Prostate gland (tissue), 2 donors: ENCODE measurements at regions not wholly inside any gene's neighbourhood (a gene's known extent, or its start where the extent isn't known, plus 50 kb on each side); places are given as distances from the start of the nearest gene placed in this dataset.

Experiments used
- DNase-seq: peaks from one replicate; pipeline ENCODE4 v3.0.0-alpha.2; 2019; ENCODE audit warnings: low spot score
- H3K27ac ChIP-seq, 2 donors: fragments of 200-600 bp; sonication (generic); 2 replicates each; pipeline ENCODE4 v1.5.1; 2017 to 2019
- H3K27me3 ChIP-seq: fragments of 200-600 bp; sonication (generic); replicated peaks from 2 replicates; pipeline ENCODE4 v1.5.1; 2019; ENCODE audit not compliant: insufficient read depth
- H3K36me3 ChIP-seq, 2 donors: fragments of 200-600 bp; sonication (generic); 1 replicate in 1 of 2; 2 replicates in 1 of 2; pipeline versions ENCODE4 v1.5.1 to v1.8.1; 2017 to 2019
- H3K4me1 ChIP-seq: fragments of 200-600 bp; sonication (generic); replicated peaks from 2 replicates; pipeline ENCODE4 v1.5.1; 2019
- H3K4me3 ChIP-seq, 2 donors: fragments of 200-600 bp; sonication (generic); 2 replicates each; pipeline ENCODE4 v1.5.1; 2017 to 2019
- H3K9me3 ChIP-seq: fragments of 200-600 bp; sonication (generic); 2 replicates; pipeline ENCODE4 v1.5.1; 2017
- CTCF ChIP-seq, 4 experiments: fragments of 200-600 bp in 2 of 4; fragments of 450-650 bp in 2 of 4; sonication (generic) in 2 of 4; IDR thresholded peaks; 1 replicate in 3 of 4; 2 replicates in 1 of 4; pipeline ENCODE4 v1.5.1; 2016 to 2019; ENCODE audit warnings: antibody characterized with exemption in 4 of 4, mild to moderate bottlenecking in 2 of 4, moderate library complexity in 2 of 4
- POLR2A ChIP-seq: fragments of 450-650 bp; IDR thresholded peaks from one replicate; pipeline ENCODE4 v1.6.1; 2016; ENCODE audit warnings: antibody characterized with exemption, mild to moderate bottlenecking
- POLR2AphosphoS5 ChIP-seq: sonication (generic); formaldehyde crosslinking; IDR thresholded peaks from one replicate; pipeline ENCODE4 v1.6.1; 2017; ENCODE audit warnings: antibody characterized with exemption
- WGBS: methylation state at CpG from one replicate; pipeline ENCODE4 v1.1.5; 2018; 5-methylcytosine and 5-hydroxymethylcytosine counted together
- intact Hi-C: fragments of 100-400 bp; cut with DNase I; formaldehyde crosslinking; loops from one replicate; pipeline ENCODE4 v1.14.2; 2022

DNA sequence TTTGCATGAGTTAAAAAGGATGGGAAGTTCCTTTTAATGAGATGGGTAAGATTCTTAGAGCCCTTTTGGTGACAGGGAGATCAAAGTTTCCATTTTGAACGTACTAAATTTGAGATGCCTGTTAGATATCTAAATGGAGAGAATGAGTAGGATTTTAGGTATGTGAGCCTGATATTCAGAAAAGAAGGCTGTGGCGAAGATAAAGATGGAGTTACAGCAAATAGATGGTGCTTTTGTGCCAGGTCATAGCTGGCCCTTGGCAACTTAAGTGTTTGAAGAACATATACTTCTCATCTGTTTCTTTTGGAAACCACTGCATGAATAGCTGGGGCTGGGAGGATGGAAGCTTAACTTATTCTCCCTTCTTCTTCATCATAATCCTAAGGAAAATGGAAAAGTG, 282.5 kb downstream of the PTBP2 start:
- H3K36me3 ChIP-seq = no peaks in the 10 kb centered on the region
- H3K9me3 ChIP-seq = no peaks in the 10 kb centered on the region
- TF ChIP-seq POLR2AphosphoS5 (no peak), POLR2A (no peak), CTCF (IDR thresholded peaks at IDR 0.05) (no peak)
- no peaks in the 10 kb centered on the region for H3K27me3 ChIP-seq
- WGBS = 40% methylated on average over 2 of the region's 2 CpGs
- H3K4me1 ChIP-seq = no peaks in the 10 kb centered on the region
- H3K27ac ChIP-seq = no peak overlapping the region
- intact Hi-C loops = no loop called here
- no peak for DNase-seq
- H3K4me3 ChIP-seq = no peak overlapping the region

GRCh38 chr1:97004743-97005142, 283.2 kb downstream of the PTBP2 start:
- TF ChIP-seq POLR2AphosphoS5 (no peak), CTCF (IDR thresholded peaks at IDR 0.05) (no peak), POLR2A (no peak)
- no peak for DNase-seq
- Histone ChIP-seq H3K9me3 (no peaks in the 10 kb centered on the region), H3K4me3 (no peak overlapping the region), H3K27me3 (no peaks in the 10 kb centered on the region), H3K4me1 (no peaks in the 10 kb centered on the region), H3K36me3 (no peaks in the 10 kb centered on the region), H3K27ac (no peak overlapping the region)
- intact Hi-C loops = no loop called here
- WGBS = 93% methylated on average over 4 of the region's 4 CpGs

DNA sequence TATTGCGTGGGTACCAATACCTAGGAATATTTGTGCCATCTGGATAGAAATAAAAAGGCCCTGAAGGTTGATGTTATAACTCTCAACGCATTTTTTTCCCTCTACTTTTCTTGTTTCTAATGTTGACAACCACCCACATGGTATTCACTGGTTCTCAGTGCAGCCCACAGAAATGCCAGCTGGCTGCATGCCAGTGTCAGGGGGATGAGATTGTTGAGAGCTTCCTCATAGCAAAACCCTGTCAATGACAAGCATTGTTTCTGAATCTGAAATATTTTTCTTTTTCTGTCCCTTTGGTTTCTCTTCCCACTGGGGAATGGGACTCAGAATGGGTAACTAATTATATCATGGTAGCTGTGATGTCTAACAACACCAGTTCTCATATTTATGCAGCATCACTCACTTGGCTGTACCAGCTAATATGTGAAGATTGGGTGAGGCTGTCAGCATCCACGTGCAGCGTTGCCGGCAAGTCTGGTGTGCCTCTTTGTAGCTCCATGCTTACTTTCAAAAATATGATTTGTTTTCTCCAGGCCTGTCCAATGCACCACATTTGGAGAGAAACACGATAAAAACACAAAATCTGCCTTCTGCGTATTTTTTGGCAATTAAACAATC, 284.6 kb downstream of the PTBP2 start:
- intact Hi-C loops = no loop called here
- no peak for TF ChIP-seq POLR2A
- no peak for TF ChIP-seq CTCF (IDR thresholded peaks at IDR 0.05)
- TF ChIP-seq POLR2AphosphoS5 = no peak
- H3K4me3 ChIP-seq = no peak overlapping the region
- DNase-seq = no peak
- H3K4me1 ChIP-seq = no peaks in the 10 kb centered on the region
- H3K36me3 ChIP-seq = no peaks in the 10 kb centered on the region
- H3K27ac ChIP-seq = no peak overlapping the region
- WGBS = 52% methylated on average over 7 of the region's 7 CpGs
- no peaks in the 10 kb centered on the region for H3K9me3 ChIP-seq
- no peaks in the 10 kb centered on the region for H3K27me3 ChIP-seq

DNA sequence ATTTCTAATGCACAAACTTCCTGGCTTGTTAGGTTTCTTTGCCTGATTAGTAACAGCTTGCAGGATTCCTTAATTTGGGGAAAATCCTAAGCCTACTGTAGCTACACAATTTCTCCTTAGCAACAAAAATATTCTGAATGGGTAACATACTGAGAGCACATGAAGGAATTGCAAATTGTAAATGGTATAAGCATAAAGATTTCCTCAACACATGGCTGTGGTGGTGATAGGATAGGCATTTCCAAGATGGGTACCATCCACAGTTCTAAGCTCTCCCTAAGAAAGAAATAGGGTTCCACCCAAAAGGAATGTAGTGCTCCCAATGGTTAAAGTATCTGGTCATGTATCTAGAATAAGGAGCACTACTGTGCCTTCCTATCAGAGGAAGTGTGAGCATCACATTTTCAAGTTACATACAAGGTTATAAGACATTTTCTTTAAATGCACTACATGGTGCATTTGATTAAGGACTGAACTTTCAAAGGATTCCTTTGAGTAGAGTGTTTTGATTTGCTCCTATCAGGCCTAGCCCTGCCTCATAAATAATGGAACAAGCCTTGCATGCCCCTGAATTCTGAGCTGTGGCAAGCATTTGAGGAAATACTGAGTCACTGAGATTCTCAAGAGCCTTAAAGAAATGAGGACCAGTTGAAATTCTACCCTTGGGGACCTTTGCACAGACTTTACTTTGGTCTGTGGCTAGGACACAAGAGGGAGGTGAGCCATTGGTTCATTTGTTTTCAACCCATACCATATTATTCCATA, 286.4 kb downstream of the PTBP2 start:
- Histone ChIP-seq H3K27me3 (no peaks in the 10 kb centered on the region), H3K4me3 (no peak overlapping the region), H3K4me1 (no peaks in the 10 kb centered on the region), H3K9me3 (no peaks in the 10 kb centered on the region), H3K27ac (no peak overlapping the region), H3K36me3 (no peaks in the 10 kb centered on the region)
- intact Hi-C loops = no loop called here
- no peak for DNase-seq
- TF ChIP-seq POLR2A (no peak), POLR2AphosphoS5 (no peak), CTCF (IDR thresholded peaks at IDR 0.05) (no peak)
